ENCODE measurements at regions not wholly inside any gene's neighbourhood (a gene's known extent, or its start where the extent isn't known, plus 50 kb on each side); places are given as distances from the start of the nearest gene placed in this dataset.
"Not testable (repeated sequence)": the region's sequence is repeated elsewhere in the genome, so short reads cannot be mapped to it uniquely, and the experiment has no call there.

DNA sequence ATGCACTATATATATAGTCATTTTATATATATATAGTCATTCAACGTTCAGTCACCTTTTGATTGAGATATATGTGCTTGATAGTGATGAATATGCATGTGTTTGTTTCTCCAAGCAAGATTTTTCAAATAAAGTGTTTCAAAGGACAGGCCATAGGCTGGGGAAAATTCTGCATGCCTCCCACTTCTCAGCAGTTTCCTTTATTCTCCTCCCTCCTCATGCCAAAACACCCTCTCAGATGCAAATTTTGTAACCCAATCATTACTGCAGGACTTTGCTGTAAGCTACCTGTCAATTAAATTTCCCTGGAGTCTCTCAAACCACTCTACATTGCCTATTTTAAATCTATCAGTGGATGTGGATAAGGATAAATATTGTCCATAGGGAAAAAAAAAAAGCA lies 65.6 kb upstream of the SLC39A8 start:
- H3K9me3 ChIP-seq (ENCODE audit: low read length); H3K4me1 ChIP-seq (ENCODE audit: insufficient read depth, low read length); H3K27ac ChIP-seq (ENCODE audit: extremely low read length, insufficient read depth, low read length); POLR2A ChIA-PET; FAIRE-seq; CTCF ChIA-PET (ENCODE audit: low intra/inter-chr PET ratio, low total read pairs); ATAC-seq; H3K36me3 ChIP-seq (replicated peaks in 1 of 2; ENCODE audit: control insufficient read depth in 1 of 2, insufficient read depth in 2 of 2, low read length in 2 of 2); H2AFZ ChIP-seq (ENCODE audit: low read length); H4K20me1 ChIP-seq (ENCODE audit: insufficient read depth, low read length); DNase-seq (ENCODE audit: low spot score); H3K79me2 ChIP-seq (ENCODE audit: insufficient read depth, low read length); intact Hi-C loops (cut with micrococcal nuclease; ENCODE audit: unreplicated experiment); H3K9ac ChIP-seq (ENCODE audit: insufficient read depth, low read depth, low read length); in situ Hi-C loops (cut with HindIII; ENCODE audit: extremely low pct_ligation_motif_present, low pct_unique_long_range_greater_than_20kb); BruUV-seq (replicated peaks); H3K4me2 ChIP-seq (ENCODE audit: low read depth, low read length); H3K27me3 ChIP-seq (ENCODE audit: control insufficient read depth in 1 of 2, insufficient read depth in 2 of 2, low read length in 2 of 2); H3K4me3 ChIP-seq (replicated peaks in 1 of 3; ENCODE audit: insufficient read depth in 1 of 3, low read depth in 2 of 3, low read length in 3 of 3): not testable (repeated sequence)
- 0% methylated on average over 1 of the region's 1 CpG for WGBS (ENCODE audit: low lambda C conversion rate)

DNA sequence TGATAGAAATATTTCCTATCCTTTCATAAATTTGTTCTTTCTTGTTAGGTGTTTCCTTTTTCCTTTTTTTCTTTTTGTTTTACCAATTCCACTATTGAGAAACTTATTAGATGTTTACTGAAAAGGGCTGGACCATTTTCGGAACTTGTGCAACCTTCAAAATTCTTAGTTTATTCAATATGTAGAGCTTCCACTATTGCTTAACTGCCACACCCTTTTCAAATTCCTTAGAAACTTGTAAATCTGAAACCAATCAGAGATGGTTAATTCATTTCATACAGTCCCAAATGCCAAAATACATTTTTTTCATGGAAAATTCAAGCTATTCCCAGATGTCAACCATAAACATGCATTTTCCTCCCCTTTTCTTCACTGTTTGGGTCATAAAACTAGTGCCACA lies 66.1 kb upstream of the SLC39A8 start:
- no TSS peak for BruUV-seq (replicated peaks)
- Histone ChIP-seq H3K27me3 (ENCODE audit: control insufficient read depth in 1 of 2, insufficient read depth in 2 of 2, low read length in 2 of 2) (no peaks in the 10 kb centered on the region; a peak in 1 of 5 replicates), H3K9ac (ENCODE audit: insufficient read depth, low read depth, low read length) (no peak overlapping the region), H3K4me3 (replicated peaks in 1 of 3; ENCODE audit: insufficient read depth in 1 of 3, low read depth in 2 of 3, low read length in 3 of 3) (no peak overlapping the region), H3K4me1 (ENCODE audit: insufficient read depth, low read length) (no peaks in the 10 kb centered on the region), H4K20me1 (ENCODE audit: insufficient read depth, low read length) (no peaks in the 10 kb centered on the region), H3K4me2 (ENCODE audit: low read depth, low read length) (no peak overlapping the region), H2AFZ (ENCODE audit: low read length) (no peak overlapping the region), H3K79me2 (ENCODE audit: insufficient read depth, low read length) (no peaks in the 10 kb centered on the region), H3K27ac (ENCODE audit: extremely low read length, insufficient read depth, low read length) (no peak overlapping the region), H3K36me3 (replicated peaks in 1 of 2; ENCODE audit: control insufficient read depth in 1 of 2, insufficient read depth in 2 of 2, low read length in 2 of 2) (no peaks in the 10 kb centered on the region), H3K9me3 (ENCODE audit: low read length) (no peaks in the 10 kb centered on the region)
- ChIA-PET POLR2A (no interaction called here), CTCF (ENCODE audit: low intra/inter-chr PET ratio, low total read pairs) (no interaction called here)
- no peak for ATAC-seq
- no peak for DNase-seq (ENCODE audit: low spot score)
- TF ChIP-seq, protein P1, sequence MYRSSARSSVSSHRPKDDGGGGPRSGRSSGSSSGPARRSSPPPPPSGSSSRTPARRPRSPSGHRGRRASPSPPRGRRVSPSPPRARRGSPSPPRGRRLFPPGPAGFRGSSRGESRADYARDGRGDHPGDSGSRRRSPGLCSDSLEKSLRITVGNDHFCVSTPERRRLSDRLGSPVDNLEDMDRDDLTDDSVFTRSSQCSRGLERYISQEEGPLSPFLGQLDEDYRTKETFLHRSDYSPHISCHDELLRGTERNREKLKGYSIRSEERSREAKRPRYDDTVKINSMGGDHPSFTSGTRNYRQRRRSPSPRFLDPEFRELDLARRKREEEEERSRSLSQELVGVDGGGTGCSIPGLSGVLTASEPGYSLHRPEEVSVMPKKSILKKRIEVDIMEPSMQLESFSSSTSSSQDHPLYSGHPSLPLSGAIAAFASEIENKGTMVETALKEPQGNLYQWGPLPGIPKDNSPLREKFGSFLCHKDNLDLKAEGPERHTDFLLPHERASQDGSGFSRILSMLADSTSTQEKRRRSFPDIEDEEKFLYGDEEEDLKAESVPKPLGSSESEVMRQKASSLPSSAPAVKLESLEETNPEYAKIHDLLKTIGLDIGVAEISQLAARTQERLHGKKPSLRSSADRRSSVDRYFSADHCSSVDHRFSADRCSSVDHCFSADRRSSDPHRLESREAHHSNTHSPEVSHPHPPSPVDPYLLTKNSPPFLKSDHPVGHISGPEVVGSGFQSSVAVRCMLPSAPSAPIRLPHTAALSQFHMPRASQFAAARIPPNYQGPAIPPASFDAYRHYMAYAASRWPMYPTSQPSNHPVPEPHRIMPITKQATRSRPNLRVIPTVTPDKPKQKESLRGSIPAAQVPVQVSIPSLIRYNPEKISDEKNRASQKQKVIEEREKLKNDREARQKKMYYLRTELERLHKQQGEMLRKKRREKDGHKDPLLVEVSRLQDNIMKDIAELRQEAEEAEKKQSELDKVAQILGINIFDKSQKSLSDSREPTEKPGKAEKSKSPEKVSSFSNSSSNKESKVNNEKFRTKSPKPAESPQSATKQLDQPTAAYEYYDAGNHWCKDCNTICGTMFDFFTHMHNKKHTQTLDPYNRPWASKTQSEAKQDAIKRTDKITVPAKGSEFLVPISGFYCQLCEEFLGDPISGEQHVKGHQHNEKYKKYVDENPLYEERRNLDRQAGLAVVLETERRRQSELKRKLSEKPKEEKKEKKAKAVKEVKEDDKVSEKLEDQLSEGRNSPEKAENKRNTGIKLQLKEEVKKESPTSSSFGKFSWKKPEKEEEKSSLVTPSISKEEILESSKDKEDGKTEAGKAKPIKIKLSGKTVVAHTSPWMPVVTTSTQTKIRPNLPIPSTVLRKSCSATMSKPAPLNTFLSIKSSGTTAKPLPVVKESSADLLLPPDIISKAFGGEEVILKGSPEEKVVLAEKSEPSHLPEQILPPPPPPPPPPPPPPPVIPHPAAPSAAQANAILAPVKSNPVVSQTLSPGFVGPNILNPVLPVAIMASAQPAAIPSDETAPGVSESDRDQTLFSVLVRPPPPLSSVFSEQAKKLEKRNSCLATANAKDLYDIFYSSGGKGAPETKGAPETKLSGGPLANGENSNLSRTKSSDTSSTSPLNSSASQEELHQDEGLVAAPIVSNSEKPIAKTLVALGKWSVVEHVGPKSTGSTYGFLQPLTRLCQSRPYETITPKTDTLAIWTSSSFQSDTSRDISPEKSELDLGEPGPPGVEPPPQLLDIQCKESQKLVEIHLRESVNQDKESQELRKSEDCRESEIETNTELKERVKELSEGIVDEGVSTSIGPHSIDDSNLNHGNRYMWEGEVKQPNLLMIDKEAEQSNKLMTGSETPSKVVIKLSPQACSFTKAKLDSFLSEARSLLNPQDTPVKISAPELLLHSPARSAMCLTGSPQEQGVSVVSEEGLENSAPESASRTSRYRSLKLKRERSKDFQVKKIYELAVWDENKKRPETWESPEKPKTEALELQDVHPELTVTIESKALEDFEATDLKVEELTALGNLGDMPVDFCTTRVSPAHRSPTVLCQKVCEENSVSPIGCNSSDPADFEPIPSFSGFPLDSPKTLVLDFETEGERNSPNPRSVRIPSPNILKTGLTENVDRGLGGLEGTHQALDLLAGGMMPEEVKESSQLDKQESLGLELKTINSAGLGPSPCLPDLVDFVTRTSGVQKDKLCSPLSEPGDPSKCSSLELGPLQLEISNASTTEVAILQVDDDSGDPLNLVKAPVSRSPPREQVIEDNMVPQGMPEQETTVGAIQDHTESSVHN (CRISPR knock-in tag; IDR thresholded peaks at IDR 0.05), result no peak
- TF ChIP-seq ZNF605 (CRISPR knock-in tag; IDR thresholded peaks at IDR 0.05) (no peak), MEF2D (CRISPR knock-in tag; IDR thresholded peaks at IDR 0.05) (no peak), ZEB1 (IDR thresholded peaks at IDR 0.05; ENCODE audit: insufficient replicate concordance, low read depth) (no peak)
- in situ Hi-C loops (cut with HindIII; ENCODE audit: extremely low pct_ligation_motif_present, low pct_unique_long_range_greater_than_20kb) (no loop called here), intact Hi-C loops (cut with micrococcal nuclease; ENCODE audit: unreplicated experiment) (no loop called here)
- no peak for FAIRE-seq
- 5% methylated on average over 1 of the region's 1 CpG for WGBS (ENCODE audit: low lambda C conversion rate)

Measured in HepG2 (cell line).